Tibial nerve (tissue), 4 donors: ENCODE measurements at regions not wholly inside any gene's neighbourhood (a gene's known extent, or its start where the extent isn't known, plus 50 kb on each side); places are given as distances from the start of the nearest gene placed in this dataset.

Experiments used
- DNase-seq, 2 donors: peaks; one replicate each; pipeline ENCODE4 v3.0.0-alpha.2; 2019; ENCODE audit warnings: low spot score in 2 of 2
- H3K27ac ChIP-seq, 4 donors: fragments of 200-600 bp; sonication (generic) in 3 of 4; one replicate each; pipeline ENCODE4 v1.5.1; 2017 to 2019; ENCODE audit warnings: mild to moderate bottlenecking in 1 of 4
- H3K27me3 ChIP-seq, 2 donors: fragments of 200-600 bp; sonication (generic) in 1 of 2; one replicate each; pipeline versions ENCODE4 v1.5.1 to v1.6.0; 2017 to 2019
- H3K36me3 ChIP-seq, 3 donors: fragments of 200-600 bp; sonication (generic); one replicate each; pipeline ENCODE4 v1.5.1; 2018 to 2019
- H3K4me1 ChIP-seq, 4 donors: fragments of 200-600 bp; sonication (generic) in 3 of 4; one replicate each; pipeline ENCODE4 v1.5.1; 2017 to 2019
- H3K4me3 ChIP-seq, 4 donors: fragments of 200-600 bp; sonication (generic) in 3 of 4; one replicate each; pipeline ENCODE4 v1.5.1; 2017 to 2019; ENCODE audit warnings: mild to moderate bottlenecking in 1 of 4, moderate library complexity in 1 of 4
- H3K9me3 ChIP-seq, 4 donors: fragments of 200-600 bp; sonication (generic) in 3 of 4; one replicate each; pipeline ENCODE4 v1.5.1; 2017 to 2019
- EP300 ChIP-seq, 2 donors: sonication (generic); formaldehyde crosslinking; IDR thresholded peaks; one replicate each; pipeline ENCODE4 v1.6.1; 2017; ENCODE audit warnings: antibody characterized with exemption in 2 of 2, mild to moderate bottlenecking in 1 of 2
- POLR2A ChIP-seq, 2 donors: fragments of 450-650 bp; IDR thresholded peaks; one replicate each; pipeline ENCODE4 v1.6.1; 2017; ENCODE audit warnings: antibody characterized with exemption in 2 of 2, mild to moderate bottlenecking in 2 of 2, moderate library complexity in 2 of 2
- WGBS, 2 donors: methylation state at CpG; one replicate each; pipeline ENCODE4 v1.1.5; 2018; 5-methylcytosine and 5-hydroxymethylcytosine counted together
- TF ChIP-seq, protein P1 (sequence below), 5 experiments: fragments of 200-600 bp in 3 of 5; fragments of 450-650 bp in 2 of 5; sonication (generic) in 3 of 5; IDR thresholded peaks; one replicate each; pipeline ENCODE4 v1.5.1; 2016 to 2019; ENCODE audit warnings: antibody characterized with exemption in 5 of 5, mild to moderate bottlenecking in 3 of 5, moderate library complexity in 2 of 5

DNA sequence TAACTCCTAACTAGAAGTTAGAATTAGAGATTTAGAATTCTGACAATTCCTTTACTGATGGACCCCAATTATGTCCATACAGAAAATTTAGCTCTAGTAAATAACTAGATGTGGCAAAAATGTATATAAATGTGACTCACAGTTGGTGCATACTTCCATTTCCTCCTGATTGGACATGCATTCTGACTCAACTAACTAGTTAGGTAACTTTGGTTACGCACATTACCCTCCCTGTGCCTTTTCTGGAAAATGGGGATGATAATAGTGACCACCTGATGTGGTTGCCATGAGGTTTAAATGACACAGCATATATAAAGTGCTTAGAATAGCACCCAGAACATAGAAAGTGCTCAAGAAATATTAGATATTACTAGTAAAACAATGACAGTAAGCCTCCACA, 550.0 kb upstream of the SALL1 start:
- Histone ChIP-seq H3K36me3 (no peaks in the 10 kb centered on the region), H3K9me3 (peaks cover 0 to 7% (median 1%) of the 10 kb centered on the region in 4 donors), H3K27me3 (no peaks in the 10 kb centered on the region), H3K27ac (no peak overlapping the region), H3K4me1 (no peaks in the 10 kb centered on the region), H3K4me3 (no peak overlapping the region)
- 90 to 100% methylated on average over 1 of the region's 1 CpG for WGBS, 2 donors
- no peak for TF ChIP-seq POLR2A (IDR thresholded peaks at IDR 0.05)
- TF ChIP-seq, protein P1, sequence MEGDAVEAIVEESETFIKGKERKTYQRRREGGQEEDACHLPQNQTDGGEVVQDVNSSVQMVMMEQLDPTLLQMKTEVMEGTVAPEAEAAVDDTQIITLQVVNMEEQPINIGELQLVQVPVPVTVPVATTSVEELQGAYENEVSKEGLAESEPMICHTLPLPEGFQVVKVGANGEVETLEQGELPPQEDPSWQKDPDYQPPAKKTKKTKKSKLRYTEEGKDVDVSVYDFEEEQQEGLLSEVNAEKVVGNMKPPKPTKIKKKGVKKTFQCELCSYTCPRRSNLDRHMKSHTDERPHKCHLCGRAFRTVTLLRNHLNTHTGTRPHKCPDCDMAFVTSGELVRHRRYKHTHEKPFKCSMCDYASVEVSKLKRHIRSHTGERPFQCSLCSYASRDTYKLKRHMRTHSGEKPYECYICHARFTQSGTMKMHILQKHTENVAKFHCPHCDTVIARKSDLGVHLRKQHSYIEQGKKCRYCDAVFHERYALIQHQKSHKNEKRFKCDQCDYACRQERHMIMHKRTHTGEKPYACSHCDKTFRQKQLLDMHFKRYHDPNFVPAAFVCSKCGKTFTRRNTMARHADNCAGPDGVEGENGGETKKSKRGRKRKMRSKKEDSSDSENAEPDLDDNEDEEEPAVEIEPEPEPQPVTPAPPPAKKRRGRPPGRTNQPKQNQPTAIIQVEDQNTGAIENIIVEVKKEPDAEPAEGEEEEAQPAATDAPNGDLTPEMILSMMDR (IDR thresholded peaks at IDR 0.05), result no peak
- no peak for TF ChIP-seq EP300 (IDR thresholded peaks at IDR 0.05)
- DNase-seq, result no peak

DNA sequence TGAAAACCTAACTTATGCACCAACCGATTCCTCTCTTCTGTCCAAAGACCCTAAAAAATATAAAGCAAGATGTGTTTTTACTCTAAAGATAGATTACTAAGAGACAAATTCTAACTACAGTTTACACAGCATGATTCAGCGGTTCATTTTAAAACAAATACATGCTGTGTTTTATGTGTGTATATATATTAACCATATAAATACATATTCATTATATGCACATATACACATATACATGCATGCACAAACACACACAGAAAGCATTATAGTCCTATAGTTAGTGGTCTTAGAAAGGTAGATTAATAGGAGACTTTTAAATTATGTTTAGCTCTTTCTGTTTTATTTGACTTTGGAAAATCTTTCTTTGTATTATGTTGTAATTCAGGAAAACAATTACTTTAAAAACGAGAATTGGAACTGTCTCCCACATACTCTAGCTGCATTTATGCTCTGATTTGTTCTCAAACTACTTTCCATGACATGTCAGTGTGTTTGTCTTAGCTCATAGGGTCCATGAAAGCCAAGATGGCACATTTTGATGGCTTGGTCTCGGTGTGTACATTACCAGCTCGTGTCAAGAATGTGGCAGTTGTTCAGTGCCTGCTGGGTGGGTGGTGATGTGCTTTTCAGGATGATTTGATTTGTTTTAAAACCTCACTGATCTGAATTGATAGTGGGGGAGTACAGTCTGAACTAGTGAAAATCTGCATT, 548.8 kb upstream of the SALL1 start:
- H3K27ac ChIP-seq, result no peak overlapping the region
- WGBS, 2 donors, result 67 to 70% methylated on average over 5 of the region's 5 CpGs
- no peaks in the 10 kb centered on the region for H3K27me3 ChIP-seq
- H3K4me1 ChIP-seq, result no peaks in the 10 kb centered on the region
- H3K4me3 ChIP-seq, result no peak overlapping the region
- H3K36me3 ChIP-seq, result no peaks in the 10 kb centered on the region
- no peak for TF ChIP-seq POLR2A (IDR thresholded peaks at IDR 0.05)
- TF ChIP-seq EP300 (IDR thresholded peaks at IDR 0.05), result no peak
- TF ChIP-seq, protein P1 (IDR thresholded peaks at IDR 0.05), result no peak
- no peaks in the 10 kb centered on the region for H3K9me3 ChIP-seq
- no peak for DNase-seq

DNA sequence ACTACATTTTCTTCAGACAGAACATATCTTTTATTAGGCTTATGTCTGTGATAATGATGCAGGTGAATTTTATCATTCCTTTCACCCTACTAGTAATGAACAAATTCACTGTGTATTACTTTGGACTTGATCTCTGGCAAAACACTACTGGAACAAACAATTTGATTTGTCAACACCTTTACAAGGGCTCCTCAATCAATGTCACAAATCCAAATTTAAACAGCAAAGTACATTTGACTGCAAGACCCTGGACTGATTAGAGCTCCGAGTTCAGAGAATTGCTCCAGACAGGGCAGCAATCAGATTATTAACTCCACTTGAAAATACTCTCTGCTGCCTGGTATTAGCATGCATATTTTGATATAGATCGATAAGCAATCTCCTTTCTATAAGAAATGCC, 547.6 kb upstream of the SALL1 start:
- H3K4me1 ChIP-seq, result no peaks in the 10 kb centered on the region
- TF ChIP-seq, protein P1 (IDR thresholded peaks at IDR 0.05), result no peak
- no peak for TF ChIP-seq POLR2A (IDR thresholded peaks at IDR 0.05)
- no peaks in the 10 kb centered on the region for H3K27me3 ChIP-seq
- no peak overlapping the region for H3K4me3 ChIP-seq
- no peaks in the 10 kb centered on the region for H3K36me3 ChIP-seq
- peaks cover 0 to 10% (median 1%) of the 10 kb centered on the region in 4 donors for H3K9me3 ChIP-seq
- 70 to 79% methylated on average over 2 of the region's 2 CpGs for WGBS, 2 donors
- no peak overlapping the region for H3K27ac ChIP-seq
- DNase-seq, result no peak

DNA sequence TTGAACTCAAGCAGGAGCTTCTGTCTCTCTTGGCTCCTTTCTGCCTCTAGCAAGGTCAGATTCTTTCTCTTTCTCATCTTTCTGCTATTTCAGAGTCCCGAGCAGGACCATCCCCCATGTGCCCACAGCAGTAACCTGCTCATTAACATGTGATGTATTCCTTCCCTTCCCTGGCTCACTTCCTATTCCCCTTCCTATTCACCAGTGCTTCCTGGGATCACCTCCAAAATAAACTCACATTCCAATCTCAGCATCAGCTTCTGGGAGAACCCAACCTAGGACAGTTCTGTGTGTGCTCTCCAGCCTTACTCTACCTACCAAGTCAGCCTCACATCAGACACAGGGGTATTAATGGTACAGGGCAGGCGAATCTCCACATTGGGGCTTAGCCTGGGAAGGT, 546.4 kb upstream of the SALL1 start:
- H3K27me3 ChIP-seq, result no peaks in the 10 kb centered on the region
- DNase-seq, result no peak
- H3K4me1 ChIP-seq, result no peaks in the 10 kb centered on the region
- H3K27ac ChIP-seq, result no peak overlapping the region
- H3K9me3 ChIP-seq, result peaks cover 0 to 19% (median 2%) of the 10 kb centered on the region in 4 donors
- no peak for TF ChIP-seq EP300 (IDR thresholded peaks at IDR 0.05)
- TF ChIP-seq POLR2A (IDR thresholded peaks at IDR 0.05), result no peak
- TF ChIP-seq, protein P1 (IDR thresholded peaks at IDR 0.05), result no peak
- 53 to 68% methylated on average over 2 of the region's 2 CpGs for WGBS, 2 donors
- no peak overlapping the region for H3K4me3 ChIP-seq
- H3K36me3 ChIP-seq, result no peaks in the 10 kb centered on the region

DNA sequence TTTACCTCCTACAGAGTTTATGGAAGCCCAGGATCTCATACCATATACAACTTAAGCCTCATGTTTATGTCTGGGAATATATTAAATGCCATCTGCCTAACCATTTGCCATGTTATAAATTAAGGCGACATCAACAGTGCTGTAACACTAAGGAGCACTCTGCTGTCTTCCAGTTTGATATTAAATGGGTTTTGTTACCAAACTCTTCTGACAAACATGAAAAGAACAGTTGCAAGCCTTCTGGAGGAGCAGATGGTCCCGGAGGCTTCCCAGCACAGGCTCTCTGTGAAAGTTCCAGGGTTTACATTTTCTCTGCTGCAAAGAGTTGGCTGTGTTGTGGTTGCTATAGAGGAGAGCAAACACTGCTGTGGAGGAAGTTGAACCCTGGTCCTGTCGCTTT, 545.3 kb upstream of the SALL1 start:
- H3K27me3 ChIP-seq, result no peaks in the 10 kb centered on the region
- no peak overlapping the region for H3K27ac ChIP-seq
- WGBS, 2 donors, result 57 to 70% methylated on average over 3 of the region's 3 CpGs
- TF ChIP-seq EP300 (IDR thresholded peaks at IDR 0.05), result no peak
- TF ChIP-seq, protein P1 (IDR thresholded peaks at IDR 0.05), result no peak
- TF ChIP-seq POLR2A (IDR thresholded peaks at IDR 0.05), result no peak
- no peaks in the 10 kb centered on the region for H3K4me1 ChIP-seq
- no peak overlapping the region for H3K4me3 ChIP-seq
- DNase-seq, result no peak
- no peaks in the 10 kb centered on the region for H3K36me3 ChIP-seq
- peaks cover 0 to 19% (median 2%) of the 10 kb centered on the region in 4 donors for H3K9me3 ChIP-seq
